Thyroid gland (tissue), 4 donors: ENCODE measurements at regions not wholly inside any gene's neighbourhood (a gene's known extent, or its start where the extent isn't known, plus 50 kb on each side); places are given as distances from the start of the nearest gene placed in this dataset.

ENCODE experiments used
- DNase-seq, 2 donors: peaks; one replicate each; pipeline ENCODE4 v3.0.0-alpha.2; 2019
- H3K27ac ChIP-seq, 3 donors: fragments of 200-600 bp; sonication (generic); 1 replicate in 2 of 3; 2 replicates in 1 of 3; pipeline ENCODE4 v1.5.1; 2016 to 2019; ENCODE audit warnings: mild to moderate bottlenecking in 1 of 3, moderate library complexity in 1 of 3
- H3K27me3 ChIP-seq: fragments of 200-600 bp; sonication (generic); one replicate; pipeline ENCODE4 v1.5.1; 2019
- H3K36me3 ChIP-seq, 2 donors: fragments of 200-600 bp; sonication (generic); one replicate each; pipeline ENCODE4 v1.5.1; 2016 to 2019
- H3K4me1 ChIP-seq, 2 donors: fragments of 200-600 bp; sonication (generic); one replicate each; pipeline ENCODE4 v1.5.1; 2017 to 2019
- H3K4me3 ChIP-seq, 3 donors: fragments of 200-600 bp; sonication (generic); replicated peaks in 1 of 3; 1 replicate in 2 of 3; 2 replicates in 1 of 3; pipeline ENCODE4 v1.5.1; 2016; ENCODE audit warnings: mild to moderate bottlenecking in 1 of 3
- H3K9me3 ChIP-seq: fragments of 200-600 bp; sonication (generic); one replicate; pipeline ENCODE4 v1.5.1; 2017
- POLR2A ChIP-seq, 2 donors: fragments of 450-650 bp; IDR thresholded peaks; one replicate each; pipeline ENCODE4 v1.6.1; 2017; ENCODE audit warnings: antibody characterized with exemption in 2 of 2, mild to moderate bottlenecking in 2 of 2, moderate library complexity in 1 of 2
- WGBS, 2 donors: methylation state at CpG; one replicate each; pipeline ENCODE4 v1.1.5; 2017; 5-methylcytosine and 5-hydroxymethylcytosine counted together
- intact Hi-C: fragments of 100-400 bp; cut with DNase I; formaldehyde crosslinking; loops from one replicate; pipeline ENCODE4 v1.15.1; 2023
- TF ChIP-seq, protein P1 (sequence below), 6 experiments: fragments of 200-600 bp in 3 of 6; fragments of 450-650 bp in 3 of 6; sonication (generic) in 3 of 6; IDR thresholded peaks; one replicate each; pipeline ENCODE4 v1.5.1; 2016 to 2019; ENCODE audit warnings: antibody characterized with exemption in 6 of 6, mild to moderate bottlenecking in 2 of 6, inconsistent platforms in 1 of 6, moderate library complexity in 1 of 6

DNA sequence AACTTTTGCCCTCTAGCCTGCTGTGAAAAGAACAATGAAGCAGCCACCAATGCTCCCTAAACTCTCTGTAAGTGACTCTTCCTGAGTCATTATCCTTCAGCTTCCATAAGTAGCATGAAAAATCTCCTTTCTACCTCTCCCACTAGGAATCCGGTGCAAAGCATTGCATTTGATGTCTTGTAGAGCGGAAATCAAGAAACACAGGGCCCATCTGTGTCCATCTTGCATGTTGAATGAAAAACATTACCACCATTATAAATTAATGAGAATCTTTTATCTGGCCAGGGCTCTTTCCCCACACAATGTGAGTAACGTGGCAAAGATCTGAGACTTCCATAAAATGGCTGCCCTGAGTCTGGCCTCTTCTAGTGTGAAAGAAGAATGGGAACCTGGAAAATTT is 324.4 kb downstream of the ADGRL2 start:
- H3K9me3 ChIP-seq: no peaks in the 10 kb centered on the region
- no peak overlapping the region for H3K4me3 ChIP-seq
- no peak overlapping the region for H3K27ac ChIP-seq
- H3K27me3 ChIP-seq: no peaks in the 10 kb centered on the region
- no peak for TF ChIP-seq POLR2A (IDR thresholded peaks at IDR 0.05)
- TF ChIP-seq, protein P1, sequence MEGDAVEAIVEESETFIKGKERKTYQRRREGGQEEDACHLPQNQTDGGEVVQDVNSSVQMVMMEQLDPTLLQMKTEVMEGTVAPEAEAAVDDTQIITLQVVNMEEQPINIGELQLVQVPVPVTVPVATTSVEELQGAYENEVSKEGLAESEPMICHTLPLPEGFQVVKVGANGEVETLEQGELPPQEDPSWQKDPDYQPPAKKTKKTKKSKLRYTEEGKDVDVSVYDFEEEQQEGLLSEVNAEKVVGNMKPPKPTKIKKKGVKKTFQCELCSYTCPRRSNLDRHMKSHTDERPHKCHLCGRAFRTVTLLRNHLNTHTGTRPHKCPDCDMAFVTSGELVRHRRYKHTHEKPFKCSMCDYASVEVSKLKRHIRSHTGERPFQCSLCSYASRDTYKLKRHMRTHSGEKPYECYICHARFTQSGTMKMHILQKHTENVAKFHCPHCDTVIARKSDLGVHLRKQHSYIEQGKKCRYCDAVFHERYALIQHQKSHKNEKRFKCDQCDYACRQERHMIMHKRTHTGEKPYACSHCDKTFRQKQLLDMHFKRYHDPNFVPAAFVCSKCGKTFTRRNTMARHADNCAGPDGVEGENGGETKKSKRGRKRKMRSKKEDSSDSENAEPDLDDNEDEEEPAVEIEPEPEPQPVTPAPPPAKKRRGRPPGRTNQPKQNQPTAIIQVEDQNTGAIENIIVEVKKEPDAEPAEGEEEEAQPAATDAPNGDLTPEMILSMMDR (IDR thresholded peaks at IDR 0.05): no peak
- 89 to 94% methylated on average over 3 of the region's 3 CpGs for WGBS, 2 donors
- no peaks in the 10 kb centered on the region for H3K36me3 ChIP-seq
- intact Hi-C loops: no loop called here
- no peak for DNase-seq
- H3K4me1 ChIP-seq: no peaks in the 10 kb centered on the region

DNA sequence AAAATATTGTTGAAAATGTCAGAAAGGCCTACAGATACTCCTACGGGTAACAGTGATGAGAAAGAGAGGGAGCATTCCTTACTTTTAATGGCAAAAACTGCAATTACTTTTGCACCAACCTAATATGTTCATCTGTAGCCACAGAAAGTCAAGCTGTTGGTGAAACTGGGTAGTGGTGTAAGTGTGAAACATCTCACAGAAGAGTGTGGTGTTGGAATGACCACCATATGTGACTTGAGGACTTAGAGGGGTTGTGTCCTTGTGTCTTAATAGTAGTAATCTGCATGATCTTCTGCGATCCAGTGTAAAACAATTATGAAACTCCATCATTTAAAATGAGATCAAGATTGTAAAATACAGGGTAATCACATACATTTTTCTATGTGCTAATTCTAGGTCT is 320.7 kb downstream of the ADGRL2 start:
- DNase-seq: no peak
- intact Hi-C loops: no loop called here
- H3K27ac ChIP-seq: no peak overlapping the region
- 95 to 100% methylated on average over 2 of the region's 2 CpGs for WGBS, 2 donors
- H3K9me3 ChIP-seq: no peaks in the 10 kb centered on the region
- H3K4me3 ChIP-seq: no peak overlapping the region
- no peaks in the 10 kb centered on the region for H3K36me3 ChIP-seq
- no peaks in the 10 kb centered on the region for H3K27me3 ChIP-seq
- H3K4me1 ChIP-seq: no peaks in the 10 kb centered on the region
- TF ChIP-seq POLR2A (IDR thresholded peaks at IDR 0.05): no peak
- TF ChIP-seq, protein P1 (IDR thresholded peaks at IDR 0.05): no peak

DNA sequence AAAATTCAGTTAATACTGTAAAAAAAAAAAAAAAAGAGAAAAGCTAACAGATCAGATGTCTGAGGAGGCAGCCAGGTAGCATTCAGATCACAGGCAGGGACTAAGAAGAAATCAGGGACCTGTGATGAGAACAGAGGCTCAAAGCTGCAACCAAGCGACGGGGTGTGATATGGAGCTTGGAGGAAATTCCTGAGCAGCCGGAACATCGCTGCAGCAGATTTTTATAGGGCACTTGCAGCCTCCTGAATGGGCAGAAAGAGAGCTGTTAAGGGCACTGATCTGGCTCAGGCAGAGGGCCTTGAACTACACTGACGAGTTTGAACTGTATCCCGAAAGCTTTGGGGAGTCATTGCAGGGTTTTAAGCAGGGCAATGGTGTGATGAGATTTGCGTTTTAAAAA is 315.4 kb downstream of the ADGRL2 start:
- peak; percentile 13 to 34 for DNase-seq
- H3K4me3 ChIP-seq: no peak overlapping the region
- H3K36me3 ChIP-seq: no peaks in the 10 kb centered on the region
- peaks cover 0 to 4% of the 10 kb centered on the region in 2 donors for H3K4me1 ChIP-seq
- no peaks in the 10 kb centered on the region for H3K27me3 ChIP-seq
- H3K9me3 ChIP-seq: no peaks in the 10 kb centered on the region
- no peak for TF ChIP-seq POLR2A (IDR thresholded peaks at IDR 0.05)
- TF ChIP-seq, protein P1 (IDR thresholded peaks at IDR 0.05): no peak
- no peak overlapping the region for H3K27ac ChIP-seq
- WGBS, 2 donors: 58 to 65% methylated on average over 7 of the region's 7 CpGs
- intact Hi-C loops: no loop called here

- DNase-seq: no peak
- H3K4me1 ChIP-seq: peaks cover 6 to 13% of the 10 kb centered on the region in 2 donors
- H3K4me3 ChIP-seq: no peak overlapping the region
- H3K27me3 ChIP-seq: no peaks in the 10 kb centered on the region
- intact Hi-C loops: no loop called here
- 86 to 90% methylated on average over 4 of the region's 4 CpGs for WGBS, 2 donors
- no peak overlapping the region for H3K27ac ChIP-seq
- H3K36me3 ChIP-seq: no peaks in the 10 kb centered on the region
- H3K9me3 ChIP-seq: no peaks in the 10 kb centered on the region
- TF ChIP-seq POLR2A (IDR thresholded peaks at IDR 0.05): no peak
- TF ChIP-seq, protein P1 (IDR thresholded peaks at IDR 0.05): no peak
These were observed 314.2 kb downstream of the ADGRL2 start for GRCh38 chr1:82114887-82115286.

DNA sequence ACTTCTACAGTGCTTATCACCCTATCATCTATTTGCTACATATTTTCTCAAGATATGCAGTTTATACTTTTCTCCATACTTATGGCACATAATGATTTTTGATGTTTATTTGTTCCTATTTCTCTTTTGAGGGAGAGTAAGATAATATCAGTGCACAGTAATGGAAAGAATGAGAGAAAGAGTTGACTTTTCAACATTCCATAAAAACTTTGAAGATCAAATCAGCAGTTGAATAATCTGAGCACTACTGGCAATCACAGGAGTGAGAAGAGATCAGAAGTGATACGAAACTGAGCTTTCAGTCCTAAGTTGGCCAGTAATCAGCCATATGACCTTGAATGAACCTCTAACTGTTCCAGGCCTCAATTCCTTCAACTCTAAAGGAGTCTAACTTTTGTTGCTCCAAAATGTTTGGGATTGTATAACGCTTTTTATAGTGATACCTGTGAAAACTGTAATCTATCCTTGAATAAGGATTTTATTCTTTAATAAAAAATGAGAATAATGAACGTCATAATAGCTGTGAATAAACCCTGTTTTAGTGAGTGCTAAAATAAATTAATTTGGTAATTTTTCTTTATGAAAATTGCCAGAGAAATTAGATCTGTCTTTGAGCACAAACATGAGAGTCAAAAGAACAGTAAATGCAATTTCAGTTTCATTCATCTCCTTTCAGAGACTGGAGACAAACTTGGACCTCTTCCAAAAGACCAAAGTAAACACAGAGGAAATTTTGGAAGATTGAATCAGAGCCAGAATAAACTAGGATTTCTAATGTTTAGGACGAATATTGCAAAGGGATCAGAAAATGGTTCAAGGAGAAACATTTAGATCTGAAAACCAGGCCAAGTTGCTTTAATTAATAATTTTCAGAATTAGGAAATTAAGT is 309.9 kb downstream of the ADGRL2 start:
- H3K27me3 ChIP-seq: no peaks in the 10 kb centered on the region
- no peak for DNase-seq
- H3K4me3 ChIP-seq: no peak overlapping the region
- intact Hi-C loops: no loop called here
- no peak for TF ChIP-seq POLR2A (IDR thresholded peaks at IDR 0.05)
- TF ChIP-seq, protein P1 (IDR thresholded peaks at IDR 0.05): no peak
- H3K36me3 ChIP-seq: no peaks in the 10 kb centered on the region
- H3K27ac ChIP-seq: no peak overlapping the region
- peaks cover 10 to 13% of the 10 kb centered on the region in 2 donors for H3K4me1 ChIP-seq
- H3K9me3 ChIP-seq: no peaks in the 10 kb centered on the region
- WGBS, 2 donors: 51 to 57% methylated on average over 4 of the region's 4 CpGs
